H9 (cell line): ENCODE measurements at regions not wholly inside any gene's neighbourhood (a gene's known extent, or its start where the extent isn't known, plus 50 kb on each side); places are given as distances from the start of the nearest gene placed in this dataset.

Experiments used
- DNase-seq: peaks from one replicate; pipeline ENCODE4 v3.0.0-alpha.2; 2017
- H2AFZ ChIP-seq: one replicate; pipeline ENCODE4 v1.6.1; 2013; ENCODE audit warnings: mild to moderate bottlenecking, low read length, control low read depth, moderate library complexity
- H2AK5ac ChIP-seq: 2 replicates; pipeline ENCODE4 v1.6.1; 2013; ENCODE audit warnings: low read length, control low read depth, mixed read lengths; ENCODE audit not compliant: insufficient read length
- H2BK120ac ChIP-seq: one replicate; pipeline ENCODE4 v1.6.1; 2013; ENCODE audit warnings: low read depth, mild to moderate bottlenecking, low read length, control low read depth, inconsistent platforms; ENCODE audit not compliant: poor library complexity, severe bottlenecking
- H2BK12ac ChIP-seq: 2 replicates; pipeline ENCODE4 v1.6.1; 2013; ENCODE audit warnings: low read length, control low read depth, mixed read lengths, low read depth; ENCODE audit not compliant: insufficient read length
- H2BK15ac ChIP-seq: 2 replicates; pipeline ENCODE4 v1.6.1; 2013; ENCODE audit warnings: low read depth, low read length, control low read depth
- H2BK20ac ChIP-seq: one replicate; pipeline ENCODE4 v1.6.1; 2013; ENCODE audit warnings: low read depth, mild to moderate bottlenecking, low read length, control low read depth, inconsistent platforms; ENCODE audit not compliant: poor library complexity, severe bottlenecking
- H2BK5ac ChIP-seq: 2 replicates; pipeline ENCODE4 v1.6.1; 2013; ENCODE audit warnings: low read length, control low read depth, mixed read lengths; ENCODE audit not compliant: insufficient read length
- H3K14ac ChIP-seq: 2 replicates; pipeline ENCODE4 v1.6.1; 2013; ENCODE audit warnings: low read length, control low read depth; ENCODE audit not compliant: insufficient read depth
- H3K18ac ChIP-seq: 2 replicates; pipeline ENCODE4 v1.6.1; 2013; ENCODE audit warnings: low read depth, mild to moderate bottlenecking, mixed read lengths, low read length, control low read depth; ENCODE audit not compliant: insufficient read length
- H3K23ac ChIP-seq: 2 replicates; pipeline ENCODE4 v1.6.1; 2013; ENCODE audit warnings: low read length, control low read depth, mixed read lengths, low read depth; ENCODE audit not compliant: insufficient read length
- H3K23me2 ChIP-seq: 2 replicates; pipeline ENCODE4 v1.6.1; 2013; ENCODE audit warnings: low read depth, mild to moderate bottlenecking, mixed read lengths, low read length, control low read depth; ENCODE audit not compliant: insufficient read length, poor library complexity, severe bottlenecking
- H3K27ac ChIP-seq: 2 replicates; pipeline ENCODE4 v1.5.1; 2013; ENCODE audit warnings: low read length, control low read depth, mixed read lengths, low read depth; ENCODE audit not compliant: insufficient read length
- H3K27me3 ChIP-seq: 2 replicates; pipeline ENCODE4 v1.6.1; 2013; ENCODE audit warnings: low read length, control low read depth, inconsistent platforms; ENCODE audit not compliant: insufficient read depth
- H3K4ac ChIP-seq: 2 replicates; pipeline ENCODE4 v1.6.1; 2013; ENCODE audit warnings: low read depth, mild to moderate bottlenecking, control low read depth, inconsistent platforms, low read length, moderate library complexity
- H3K4me1 ChIP-seq: 2 replicates; pipeline ENCODE4 v1.6.1; 2013; ENCODE audit warnings: low read length, control low read depth, inconsistent platforms; ENCODE audit not compliant: insufficient read depth
- H3K4me2 ChIP-seq: 2 replicates; pipeline ENCODE4 v1.6.1; 2013; ENCODE audit warnings: low read length, control low read depth, mixed read lengths; ENCODE audit not compliant: insufficient read length, insufficient read depth
- H3K56ac ChIP-seq: 2 replicates; pipeline ENCODE4 v1.6.1; 2013; ENCODE audit warnings: low read depth, mild to moderate bottlenecking, mixed read lengths, low read length, control low read depth; ENCODE audit not compliant: insufficient read length
- H3K79me1 ChIP-seq: 2 replicates; pipeline ENCODE4 v1.6.1; 2013; ENCODE audit warnings: low read depth, mild to moderate bottlenecking, moderate library complexity, low read length, control low read depth, inconsistent platforms; ENCODE audit not compliant: insufficient read depth, poor library complexity, severe bottlenecking
- H3K79me2 ChIP-seq: 2 replicates; pipeline ENCODE4 v1.6.1; 2013; ENCODE audit warnings: low read length, control low read depth, inconsistent platforms; ENCODE audit not compliant: insufficient read depth
- H3K9ac ChIP-seq: 2 replicates; pipeline ENCODE4 v1.6.1; 2013; ENCODE audit warnings: low read length, control low read depth, mixed read lengths; ENCODE audit not compliant: insufficient read length; ENCODE audit errors: extremely low read depth
- H3K9me3 ChIP-seq: one replicate; pipeline ENCODE4 v1.6.1; 2013; ENCODE audit warnings: low read depth, low read length, inconsistent platforms; ENCODE audit not compliant: control insufficient read depth
- H3T11ph ChIP-seq: one replicate; pipeline ENCODE4 v1.6.1; 2013; ENCODE audit warnings: mild to moderate bottlenecking, low read length, control low read depth, inconsistent platforms
- H4K20me1 ChIP-seq: one replicate; pipeline ENCODE4 v1.6.1; 2013; ENCODE audit not compliant: control insufficient read depth, insufficient read length, insufficient read depth
- H4K5ac ChIP-seq: 2 replicates; pipeline ENCODE4 v1.6.1; 2013; ENCODE audit warnings: low read depth, mild to moderate bottlenecking, mixed read lengths, low read length, control low read depth; ENCODE audit not compliant: insufficient read length
- H4K8ac ChIP-seq: replicated peaks from 2 replicates; pipeline ENCODE4 v1.6.1; 2013; ENCODE audit warnings: low read length, control low read depth, mixed read lengths, low read depth; ENCODE audit not compliant: insufficient read length
- H4K91ac ChIP-seq: 2 replicates; pipeline ENCODE4 v1.6.1; 2013; ENCODE audit warnings: low read depth, mild to moderate bottlenecking, moderate library complexity, mixed read lengths, low read length, control low read depth; ENCODE audit not compliant: insufficient read length
- H3K27ac Mint-ChIP-seq, 3 experiments: 2 replicates in 2 of 3; 3 replicates in 1 of 3; pipeline ENCODE4 v1.8.0; 2020 to 2021; ENCODE audit warnings: mixed read lengths in 3 of 3, mild to moderate bottlenecking in 1 of 3, moderate library complexity in 1 of 3
- H3K27me3 Mint-ChIP-seq: 2 replicates; pipeline ENCODE4 v1.8.0; 2021; ENCODE audit warnings: low read depth, mild to moderate bottlenecking, moderate library complexity, mixed read lengths
- H3K36me3 Mint-ChIP-seq, 3 experiments: 2 replicates in 2 of 3; 3 replicates in 1 of 3; pipeline ENCODE4 v1.8.0; 2020 to 2021; ENCODE audit warnings: low read depth in 3 of 3, mixed read lengths in 3 of 3; ENCODE audit not compliant: insufficient read depth in 1 of 3
- H3K4me1 Mint-ChIP-seq, 2 experiments: 2 replicates each; pipeline ENCODE4 v1.8.0; 2020; ENCODE audit warnings: mixed read lengths in 2 of 2
- H3K4me3 Mint-ChIP-seq, 2 experiments: 2 replicates in 1 of 2; 3 replicates in 1 of 2; pipeline ENCODE4 v1.8.0; 2020 to 2021; ENCODE audit warnings: mild to moderate bottlenecking in 2 of 2, mixed read lengths in 2 of 2, moderate library complexity in 1 of 2
- H3K9me3 Mint-ChIP-seq, 2 experiments: 2 replicates in 1 of 2; 3 replicates in 1 of 2; pipeline ENCODE4 v1.8.0; 2020; ENCODE audit warnings: mild to moderate bottlenecking in 2 of 2, mixed read lengths in 2 of 2, moderate library complexity in 1 of 2
- WGBS: extraction: QIAGEN DNeasy Blood & Tissue Kit; methylation state at CpG from one replicate; pipeline ENCODE4 v1.1.7; 2013; ENCODE audit warnings: missing lambda C conversion rate, low lambda C conversion rate, mixed read lengths; ENCODE audit not compliant: insufficient read length; ENCODE audit errors: extremely low coverage; 5-methylcytosine and 5-hydroxymethylcytosine counted together
- TF ChIP-seq, protein P1 (sequence below): fragments of 200-600 bp; sonication (generic); conservative IDR thresholded peaks from 3 replicates; pipeline ENCODE4 v1.8.0; 2021; ENCODE audit warnings: antibody characterized with exemption, mild to moderate bottlenecking

DNA sequence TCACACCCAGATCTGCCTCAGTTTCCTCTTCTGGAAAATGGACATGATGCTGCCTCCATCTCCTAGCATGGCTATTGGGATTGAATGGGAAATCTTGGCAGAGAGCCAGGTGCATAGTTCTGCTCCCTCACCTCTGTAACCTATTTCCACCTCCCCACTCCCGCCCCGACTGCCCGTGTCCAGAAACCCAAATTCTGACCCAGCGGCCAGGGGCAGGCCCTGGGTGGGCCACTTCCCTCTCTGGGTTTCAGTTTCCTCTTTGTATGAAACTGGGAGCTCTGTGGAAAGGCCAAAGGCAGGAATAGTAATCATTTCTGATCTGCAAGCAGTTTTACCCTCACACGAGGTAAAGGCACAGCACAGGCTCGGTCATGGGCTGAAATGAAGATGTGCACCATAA is 74.1 kb upstream of the DUSP5 start:
- H2BK120ac ChIP-seq: no peak overlapping the region
- no peaks in the 10 kb centered on the region for H3K27me3 ChIP-seq
- no peak overlapping the region for H3K4ac ChIP-seq
- H3K9ac ChIP-seq: no peak overlapping the region
- H2BK20ac ChIP-seq: no peak overlapping the region
- peaks cover 8% of the 10 kb centered on the region; the same call in 1 of the 2 replicates for H3K4me1 ChIP-seq
- no peaks in the 10 kb centered on the region for H4K20me1 ChIP-seq
- TF ChIP-seq, protein P1, sequence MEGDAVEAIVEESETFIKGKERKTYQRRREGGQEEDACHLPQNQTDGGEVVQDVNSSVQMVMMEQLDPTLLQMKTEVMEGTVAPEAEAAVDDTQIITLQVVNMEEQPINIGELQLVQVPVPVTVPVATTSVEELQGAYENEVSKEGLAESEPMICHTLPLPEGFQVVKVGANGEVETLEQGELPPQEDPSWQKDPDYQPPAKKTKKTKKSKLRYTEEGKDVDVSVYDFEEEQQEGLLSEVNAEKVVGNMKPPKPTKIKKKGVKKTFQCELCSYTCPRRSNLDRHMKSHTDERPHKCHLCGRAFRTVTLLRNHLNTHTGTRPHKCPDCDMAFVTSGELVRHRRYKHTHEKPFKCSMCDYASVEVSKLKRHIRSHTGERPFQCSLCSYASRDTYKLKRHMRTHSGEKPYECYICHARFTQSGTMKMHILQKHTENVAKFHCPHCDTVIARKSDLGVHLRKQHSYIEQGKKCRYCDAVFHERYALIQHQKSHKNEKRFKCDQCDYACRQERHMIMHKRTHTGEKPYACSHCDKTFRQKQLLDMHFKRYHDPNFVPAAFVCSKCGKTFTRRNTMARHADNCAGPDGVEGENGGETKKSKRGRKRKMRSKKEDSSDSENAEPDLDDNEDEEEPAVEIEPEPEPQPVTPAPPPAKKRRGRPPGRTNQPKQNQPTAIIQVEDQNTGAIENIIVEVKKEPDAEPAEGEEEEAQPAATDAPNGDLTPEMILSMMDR: no peak
- no peak for DNase-seq
- no peak overlapping the region for H2BK12ac ChIP-seq
- H2AK5ac ChIP-seq: no peak overlapping the region
- no peaks in the 10 kb centered on the region; a peak in 1 of 5 replicates for H3K9me3 Mint-ChIP-seq
- no CpG with 5 or more reads among the region's 6 CpGs for WGBS
- no peak overlapping the region for H3K56ac ChIP-seq
- H3K27ac ChIP-seq: no peak overlapping the region
- no peak overlapping the region for H3K4me3 Mint-ChIP-seq
- H3K79me1 ChIP-seq: no peaks in the 10 kb centered on the region
- H3K4me1 Mint-ChIP-seq: peaks cover 24 to 32% of the 10 kb centered on the region in 2 experiments
- H3K79me2 ChIP-seq: no peaks in the 10 kb centered on the region
- no peaks in the 10 kb centered on the region for H3K9me3 ChIP-seq
- no peak overlapping the region for H4K5ac ChIP-seq
- no peak overlapping the region for H3T11ph ChIP-seq
- no peak overlapping the region for H2AFZ ChIP-seq
- H3K4me2 ChIP-seq: no peak overlapping the region
- H3K18ac ChIP-seq: no peak overlapping the region
- H2BK5ac ChIP-seq: no peak overlapping the region
- no peaks in the 10 kb centered on the region for H3K27me3 Mint-ChIP-seq
- H3K23ac ChIP-seq: no peak overlapping the region
- H3K36me3 Mint-ChIP-seq: no peaks in the 10 kb centered on the region
- no peaks in the 10 kb centered on the region for H3K23me2 ChIP-seq
- H4K91ac ChIP-seq: no peak overlapping the region
- H2BK15ac ChIP-seq: no peak overlapping the region
- no peak overlapping the region for H4K8ac ChIP-seq
- no peak overlapping the region for H3K14ac ChIP-seq
- H3K27ac Mint-ChIP-seq: no peak overlapping the region
